HT-29 (cell line): ENCODE measurements at regions not wholly inside any gene's neighbourhood (a gene's known extent, or its start where the extent isn't known, plus 50 kb on each side); places are given as distances from the start of the nearest gene placed in this dataset.

Experiments
- DNase-seq: peaks from one replicate; pipeline ENCODE4 v3.0.0-alpha.2; 2015; ENCODE audit warnings: low spot score

DNA sequence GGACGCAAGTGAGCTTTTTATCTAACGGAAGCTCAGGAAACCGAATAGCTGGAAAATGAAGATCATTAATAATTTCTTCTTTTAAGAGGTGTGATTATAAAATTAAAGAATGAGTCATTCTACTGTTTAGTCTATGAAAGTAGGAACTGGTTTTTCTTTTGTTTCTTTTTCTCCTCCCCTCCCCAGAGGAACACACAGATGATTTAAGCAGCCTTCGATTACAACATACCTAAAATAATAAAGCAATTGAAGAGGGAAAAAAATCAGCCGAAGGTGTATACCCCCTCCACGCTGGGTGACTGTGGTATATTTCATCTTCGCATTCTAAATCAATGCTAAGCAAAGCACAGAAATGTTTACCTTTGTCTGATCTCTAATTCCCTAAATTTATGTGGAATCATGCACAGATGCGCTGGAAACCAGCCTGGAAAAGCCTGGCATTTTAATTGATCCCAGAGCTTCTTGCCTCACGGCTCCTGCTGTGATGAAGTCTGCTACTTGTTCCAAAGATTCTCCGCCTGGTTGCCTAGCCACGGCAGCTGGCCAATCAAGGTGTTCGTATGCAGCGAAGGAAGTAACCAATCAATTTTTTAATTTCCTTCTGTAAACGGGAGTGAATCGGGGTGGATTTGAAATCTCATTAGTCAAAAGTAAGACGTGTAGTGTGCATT, 133.9 kb downstream of the FANCF start:
- no peak for DNase-seq

DNA sequence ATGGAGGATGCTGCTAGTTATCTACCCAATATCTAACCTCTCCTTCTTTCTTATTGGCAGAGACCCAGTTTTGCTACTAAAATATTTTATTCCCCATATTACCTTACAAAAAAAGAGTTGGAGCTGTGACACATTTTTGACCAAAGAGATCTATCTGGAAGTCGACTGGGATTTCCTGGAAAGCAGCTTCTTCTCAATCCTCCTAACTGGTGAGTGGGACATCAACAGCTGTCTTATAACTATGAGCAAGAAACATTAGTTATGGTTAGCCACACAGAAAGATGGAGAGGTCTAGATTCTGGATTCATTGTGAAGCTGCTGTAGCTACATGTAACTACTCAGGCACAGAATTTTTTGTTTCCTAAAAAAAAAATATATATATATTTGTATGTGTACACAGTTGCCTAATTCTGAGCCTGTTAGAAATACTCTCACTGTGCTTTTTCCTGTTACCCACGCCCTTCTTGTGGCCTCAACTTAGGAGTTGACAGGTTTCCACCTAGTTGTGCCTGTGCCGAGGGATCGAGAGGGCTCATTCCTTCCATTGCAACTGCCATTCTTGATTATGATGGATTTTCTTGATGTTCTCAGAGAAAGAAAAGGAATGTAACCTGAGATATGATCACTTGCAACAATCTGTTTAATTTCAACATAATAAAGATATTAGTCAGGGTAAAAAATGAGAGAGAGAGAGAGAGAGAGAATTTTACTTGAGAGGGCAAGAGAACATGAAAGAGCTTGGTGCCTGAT, 142.0 kb downstream of the SLC17A6 start:
- no peak for DNase-seq

DNA sequence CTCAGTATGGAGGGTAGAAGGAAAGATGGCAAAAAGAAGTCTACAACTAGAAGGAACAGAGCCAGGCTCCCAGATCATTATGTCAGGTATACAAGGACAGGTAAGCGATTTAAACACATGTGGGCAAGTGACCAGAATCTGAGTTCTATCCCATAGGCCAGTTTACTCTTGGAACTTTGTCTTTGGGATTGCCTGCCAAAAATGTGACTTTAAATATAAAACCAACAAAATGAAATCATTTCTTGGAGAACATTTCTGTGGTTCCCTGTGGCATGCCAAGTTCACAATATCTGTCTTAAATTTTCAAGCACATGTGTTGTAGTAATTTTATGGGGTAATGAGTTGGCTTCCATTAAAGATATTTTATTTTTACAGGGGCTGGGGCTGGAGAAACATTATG, 141.0 kb downstream of the SLC17A6 start:
- no peak for DNase-seq

DNA sequence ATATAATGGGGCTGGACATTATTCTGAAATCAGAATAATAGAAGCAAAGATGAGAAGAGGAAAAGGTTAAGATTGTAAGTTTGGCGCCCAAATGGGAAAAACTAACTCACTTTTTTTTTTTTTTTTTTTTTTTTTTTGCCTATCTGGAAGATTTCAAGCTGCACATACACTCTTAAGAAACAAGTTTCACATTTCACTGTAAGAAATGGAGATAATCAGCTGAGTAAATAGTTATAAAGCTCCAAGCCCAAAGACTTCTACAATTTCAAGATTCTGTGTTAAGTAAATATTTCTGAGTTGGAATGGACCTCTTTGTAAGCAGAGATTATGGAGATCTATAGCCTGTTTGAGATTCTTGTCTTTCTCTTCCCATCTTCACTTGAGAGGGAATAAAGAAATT, 140.0 kb downstream of the SLC17A6 start:
- no peak for DNase-seq

DNA sequence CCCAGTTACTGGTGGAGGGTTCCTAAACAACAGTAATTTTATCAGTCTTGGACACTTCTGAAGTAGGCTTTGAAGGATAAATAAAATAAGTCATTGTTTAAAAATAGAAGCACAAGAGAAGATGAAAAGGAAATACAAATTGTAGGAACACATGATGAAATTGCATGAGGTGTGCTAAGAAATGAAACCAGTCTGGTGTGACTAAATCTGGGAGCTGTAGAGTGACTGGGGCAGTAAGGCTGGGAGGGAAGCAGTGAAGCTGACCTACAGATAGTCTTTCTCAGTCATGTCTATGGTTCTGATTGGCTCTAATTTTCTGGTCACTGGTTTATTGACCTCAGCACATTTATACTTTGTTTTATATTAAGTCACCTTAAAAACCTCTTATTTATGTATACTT, 139.1 kb downstream of the SLC17A6 start:
- DNase-seq, result no peak

DNA sequence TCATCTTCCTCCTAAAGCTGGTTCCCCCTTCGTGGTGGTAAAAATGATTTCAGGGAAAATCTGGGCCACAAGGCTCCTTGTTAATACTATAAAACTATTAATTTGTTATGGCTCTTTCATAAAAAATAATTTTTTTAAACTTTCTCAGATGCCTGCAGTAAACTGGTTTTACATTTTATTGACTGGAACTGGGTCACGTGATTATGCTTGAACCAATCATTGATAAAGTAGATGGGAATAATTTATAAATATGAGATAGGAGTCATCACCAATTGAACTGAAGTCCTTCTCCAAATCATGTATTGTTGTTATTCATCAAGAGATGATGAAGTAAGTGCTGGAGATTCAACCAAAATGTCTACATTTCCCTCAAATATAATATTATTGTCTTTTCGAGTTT, 138.4 kb downstream of the SLC17A6 start:
- no peak for DNase-seq

DNA sequence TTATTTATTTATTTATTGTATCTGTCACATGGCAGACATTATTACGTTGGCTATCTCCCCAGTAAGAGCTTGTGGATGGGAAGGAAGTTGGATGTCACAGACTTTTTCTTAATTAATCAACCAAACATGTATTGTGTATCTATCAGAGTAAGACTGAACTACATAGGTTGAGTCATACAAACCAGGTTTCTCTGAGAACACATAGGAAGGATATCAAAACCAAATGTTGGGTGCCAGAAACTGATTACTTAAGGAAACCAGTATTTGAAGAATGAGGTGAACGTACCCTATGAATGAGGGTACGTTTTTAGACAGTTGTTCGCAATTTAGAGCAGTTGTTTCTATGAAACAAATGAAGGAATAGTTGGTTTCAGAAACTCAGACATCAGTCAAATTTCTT, 136.4 kb downstream of the SLC17A6 start:
- no peak for DNase-seq

DNA sequence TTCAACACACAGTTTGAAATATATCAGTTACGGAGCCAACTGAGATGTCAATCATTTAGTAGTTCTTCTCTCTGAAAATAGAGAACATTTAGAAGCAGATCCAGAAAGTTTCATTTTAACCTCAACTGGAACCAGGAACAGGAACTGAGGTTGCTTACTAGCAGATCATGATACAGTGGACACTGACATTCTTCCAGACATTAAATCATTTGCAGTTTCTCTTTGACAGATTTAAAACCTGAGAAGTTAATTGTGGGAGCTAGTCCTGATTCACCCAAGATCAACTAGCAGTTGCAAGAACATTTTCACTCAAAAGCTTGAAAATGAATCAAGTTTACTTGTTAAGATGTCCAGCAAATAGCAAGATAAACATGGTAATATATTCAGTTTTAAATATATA, 135.4 kb downstream of the SLC17A6 start:
- DNase-seq, result no peak

DNA sequence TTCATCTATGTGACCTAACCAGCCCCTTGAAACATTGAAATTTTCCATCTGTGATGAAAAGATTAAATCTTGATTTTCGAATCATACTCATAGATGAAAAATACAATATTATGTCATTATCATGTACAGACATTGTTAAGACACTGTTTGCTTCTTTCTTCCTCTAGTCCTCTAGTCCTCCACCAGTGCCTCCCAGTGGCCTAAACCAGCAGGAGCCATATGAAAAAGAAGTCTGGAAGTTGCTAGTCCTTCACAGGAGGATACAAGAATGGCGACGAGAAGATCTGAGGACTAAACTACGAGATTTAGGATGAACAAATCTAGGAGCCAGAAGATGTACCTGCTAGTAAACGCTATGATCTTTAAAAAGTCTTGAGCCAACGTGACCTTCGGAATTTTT, 134.1 kb downstream of the SLC17A6 start:
- DNase-seq, result peak; percentile 40

DNA sequence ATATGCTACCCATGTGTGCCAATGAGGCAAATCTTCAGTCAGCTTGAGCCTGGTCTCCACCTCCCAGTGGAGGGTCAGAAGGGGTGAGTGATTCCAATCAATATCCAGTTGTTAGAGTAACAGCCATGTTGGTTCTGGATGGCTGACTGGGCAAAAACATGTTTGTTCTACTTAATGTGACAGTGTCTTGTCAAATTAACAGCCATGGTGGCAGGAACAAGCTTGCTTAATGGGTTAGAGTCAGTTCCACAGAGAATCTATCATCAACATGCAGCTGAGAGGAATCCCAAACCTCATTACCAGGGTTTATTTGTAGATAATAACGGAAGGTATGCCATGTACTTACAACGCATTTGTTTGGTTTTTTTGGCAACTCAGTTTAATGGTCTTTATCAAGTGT, 133.2 kb downstream of the SLC17A6 start:
- no peak for DNase-seq

DNA sequence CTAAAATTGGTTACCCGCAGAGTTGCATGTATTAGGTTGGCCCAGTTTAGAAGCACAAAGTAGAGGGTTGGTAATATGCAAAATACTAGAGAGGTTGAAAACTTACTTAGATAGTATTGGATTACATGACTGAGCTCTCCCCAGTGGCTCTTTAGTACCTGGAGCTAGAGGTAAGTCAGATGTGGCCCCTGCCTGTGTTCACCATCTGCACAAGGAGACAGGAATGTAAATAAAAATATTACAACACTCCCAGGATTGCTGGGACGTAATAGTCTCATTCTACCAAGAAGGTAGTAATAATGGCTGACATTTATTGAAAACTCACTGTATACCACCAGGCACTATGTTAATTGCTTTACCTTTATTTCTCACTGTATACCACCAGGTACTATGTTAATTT, 129.6 kb downstream of the SLC17A6 start:
- DNase-seq, result no peak

DNA sequence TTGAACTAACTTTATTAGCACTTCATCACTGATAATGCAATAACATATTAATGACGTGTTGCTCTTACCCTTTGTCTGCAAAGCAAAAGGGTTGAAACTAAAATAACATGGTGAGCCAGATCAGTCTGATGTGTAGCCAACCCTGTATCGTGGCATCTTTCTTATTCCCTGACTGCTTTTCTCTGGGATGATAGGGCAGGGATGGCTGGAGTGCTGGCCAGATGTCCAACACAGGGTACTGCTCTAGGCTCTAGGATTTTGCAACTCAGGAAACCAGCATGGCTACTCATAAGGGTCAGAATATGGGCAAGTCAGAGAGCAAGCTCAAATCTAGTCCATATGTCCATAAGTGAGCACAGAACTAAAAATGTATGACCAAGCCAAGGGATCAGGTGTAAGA, 129.1 kb downstream of the SLC17A6 start:
- no peak for DNase-seq

DNA sequence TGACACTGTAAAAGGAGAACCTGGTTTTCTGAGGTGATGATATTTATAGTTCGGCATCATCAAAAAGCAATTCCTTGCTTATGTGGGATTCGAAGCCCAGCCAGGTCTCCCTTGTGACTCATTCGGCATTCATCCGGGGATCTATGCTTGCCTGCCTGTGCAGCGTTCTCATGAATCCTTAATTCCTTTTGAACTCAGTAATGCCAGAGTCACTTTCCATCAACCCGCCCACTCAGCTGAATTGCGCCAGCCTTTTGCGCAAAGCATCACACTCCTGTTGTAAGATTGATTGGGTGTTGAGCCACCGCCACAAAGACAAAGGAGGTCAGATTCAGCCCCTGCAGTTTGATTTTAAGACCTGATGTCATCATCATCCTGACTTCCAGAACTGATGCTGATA, 128.6 kb downstream of the SLC17A6 start:
- DNase-seq, result no peak

DNA sequence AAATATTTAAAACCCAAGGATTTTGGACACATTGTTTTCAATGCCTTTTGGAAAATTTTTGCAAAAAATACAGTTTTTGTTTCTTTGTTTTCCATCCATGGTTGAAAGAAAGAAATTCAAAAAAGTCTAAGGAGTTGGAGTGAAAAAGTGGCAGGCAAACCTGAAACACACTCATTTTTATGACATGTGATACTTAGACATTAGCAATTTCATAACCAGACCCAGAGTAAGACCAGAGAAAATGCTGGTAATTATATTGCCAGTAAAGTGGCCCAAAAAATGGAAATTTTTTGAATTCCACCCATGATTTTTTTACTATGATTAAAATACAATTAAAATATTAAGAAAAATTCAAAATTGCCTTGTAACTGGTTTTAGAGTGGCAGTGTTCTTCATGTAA, 128.2 kb downstream of the SLC17A6 start:
- DNase-seq, result no peak

DNA sequence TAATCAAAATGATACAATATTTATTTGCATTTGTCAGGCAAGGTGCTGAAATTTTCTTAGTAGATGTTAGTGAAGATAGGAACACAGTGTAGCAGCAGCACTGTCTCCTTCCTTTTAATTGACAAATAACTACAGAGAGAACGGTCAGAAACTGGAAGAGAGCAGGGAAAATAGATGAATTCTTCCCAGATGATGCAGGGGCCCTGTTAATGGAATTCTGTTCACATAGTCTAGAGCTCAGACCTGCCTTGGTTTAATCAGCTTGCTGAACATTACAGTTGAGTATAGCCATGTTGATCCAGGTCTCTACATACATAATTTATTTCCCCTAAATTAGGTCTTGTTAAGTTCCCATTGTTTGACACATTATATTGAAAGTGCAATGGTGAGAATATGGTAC, 127.4 kb downstream of the SLC17A6 start:
- DNase-seq, result no peak

DNA sequence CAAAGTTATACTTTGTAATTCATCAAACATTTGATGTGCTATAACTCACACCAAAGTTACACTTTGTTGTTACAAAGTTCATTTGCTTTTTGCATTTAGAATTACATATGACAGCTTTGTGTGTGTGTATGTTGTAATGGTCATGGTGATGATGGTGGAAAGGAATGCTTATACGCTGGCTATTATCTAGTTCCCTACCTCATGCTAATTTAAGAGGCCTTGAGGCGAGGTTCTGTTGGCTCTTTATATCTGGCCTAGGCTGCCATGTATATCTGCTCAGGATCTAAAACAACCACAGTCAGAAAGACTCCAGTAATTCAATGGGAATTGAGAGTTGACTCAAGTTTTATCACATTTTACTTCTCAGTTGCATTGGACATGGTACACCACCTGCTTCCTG, 123.4 kb downstream of the SLC17A6 start:
- no peak for DNase-seq

DNA sequence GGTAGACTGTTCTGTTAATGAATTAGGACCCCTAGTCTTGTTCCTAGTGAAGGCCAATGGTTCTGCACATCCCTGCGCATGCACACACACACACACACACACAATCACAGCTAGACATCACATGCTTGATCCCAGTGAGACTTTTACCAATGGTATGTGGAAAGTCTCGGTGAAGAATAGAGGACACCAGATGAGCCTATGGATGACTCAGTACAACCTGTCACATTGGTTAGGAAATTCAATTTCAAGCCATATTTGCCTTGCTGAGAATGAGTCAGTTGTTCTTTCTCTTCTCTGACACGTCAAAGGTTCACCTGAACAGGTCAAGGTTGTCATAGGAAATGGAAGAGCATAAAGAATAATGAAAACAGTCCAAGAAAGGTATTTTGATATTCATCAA, 122.0 kb downstream of the SLC17A6 start:
- no peak for DNase-seq

DNA sequence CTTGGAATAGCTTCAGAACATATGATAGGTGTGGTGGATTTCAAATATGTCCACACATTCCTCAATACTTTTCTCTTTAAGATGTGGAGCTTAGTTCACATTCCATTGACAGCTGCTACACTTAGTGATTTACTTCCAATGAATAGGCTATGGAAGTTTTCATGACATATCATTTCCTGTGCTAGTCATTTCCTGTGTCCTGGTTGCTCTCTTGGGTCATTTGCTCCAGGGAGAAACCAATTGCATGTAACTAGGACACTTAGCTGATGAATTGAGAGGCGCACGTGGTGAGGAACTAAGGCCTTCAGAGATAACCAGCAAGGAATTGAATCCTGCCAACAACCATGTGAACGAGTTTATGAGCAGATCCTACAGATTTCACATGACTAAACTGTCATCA, 120.9 kb downstream of the SLC17A6 start:
- peak; percentile 1 for DNase-seq

DNA sequence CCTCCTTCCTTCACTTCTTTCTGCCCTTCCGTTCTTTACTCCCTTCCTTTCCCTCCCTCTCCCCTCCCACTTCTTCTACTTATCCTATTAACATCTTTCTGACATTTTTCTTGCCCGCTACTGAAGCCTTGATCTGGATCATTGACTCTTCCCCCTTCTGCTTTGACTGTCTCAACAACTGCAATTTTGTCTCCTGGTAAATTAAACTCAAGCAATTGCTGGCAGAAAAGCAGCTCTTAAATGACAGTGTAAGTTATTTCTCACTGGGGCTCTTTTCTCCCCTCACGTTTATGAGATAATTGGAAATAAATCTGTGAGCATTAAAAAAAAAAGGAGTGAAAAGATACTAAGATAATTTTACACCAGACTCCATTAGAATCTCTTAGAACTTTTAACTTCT, 120.0 kb downstream of the SLC17A6 start:
- no peak for DNase-seq

DNA sequence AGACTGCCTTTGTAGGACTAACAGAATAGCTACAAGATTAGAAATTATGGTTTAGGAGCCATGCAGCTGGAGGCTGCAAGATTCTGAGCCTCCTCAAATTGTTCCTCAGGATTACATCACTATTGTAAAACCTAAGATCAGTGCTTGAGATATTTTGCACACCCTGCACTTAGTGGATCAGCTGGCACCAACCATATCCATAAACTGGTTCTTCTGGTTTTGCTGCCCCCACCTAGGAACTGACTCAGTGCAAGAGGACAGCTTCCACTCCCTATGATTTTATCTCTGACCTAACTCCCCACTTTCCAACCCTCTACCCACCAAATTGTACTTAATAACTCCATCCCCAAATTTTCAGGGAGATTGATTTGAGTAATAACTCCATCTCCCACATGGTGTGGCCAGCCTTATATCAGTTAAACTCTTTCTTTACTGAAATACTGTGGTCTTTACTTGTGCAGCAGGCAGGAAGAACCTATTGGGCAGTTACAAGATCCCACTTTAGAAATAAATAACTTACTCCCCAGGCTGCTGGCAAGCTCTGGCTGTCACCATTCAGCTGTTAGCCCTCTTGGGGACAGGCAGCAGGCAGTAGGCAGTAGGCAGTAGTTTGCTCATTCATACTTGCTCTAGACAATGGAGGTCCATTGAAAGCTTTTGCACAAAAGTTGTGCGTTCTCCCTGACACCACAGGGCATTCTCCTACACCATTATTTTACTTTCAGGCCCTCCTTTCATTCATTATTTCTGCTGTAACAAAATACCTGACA, 119.0 kb downstream of the SLC17A6 start:
- peak; percentile 82 for DNase-seq

DNA sequence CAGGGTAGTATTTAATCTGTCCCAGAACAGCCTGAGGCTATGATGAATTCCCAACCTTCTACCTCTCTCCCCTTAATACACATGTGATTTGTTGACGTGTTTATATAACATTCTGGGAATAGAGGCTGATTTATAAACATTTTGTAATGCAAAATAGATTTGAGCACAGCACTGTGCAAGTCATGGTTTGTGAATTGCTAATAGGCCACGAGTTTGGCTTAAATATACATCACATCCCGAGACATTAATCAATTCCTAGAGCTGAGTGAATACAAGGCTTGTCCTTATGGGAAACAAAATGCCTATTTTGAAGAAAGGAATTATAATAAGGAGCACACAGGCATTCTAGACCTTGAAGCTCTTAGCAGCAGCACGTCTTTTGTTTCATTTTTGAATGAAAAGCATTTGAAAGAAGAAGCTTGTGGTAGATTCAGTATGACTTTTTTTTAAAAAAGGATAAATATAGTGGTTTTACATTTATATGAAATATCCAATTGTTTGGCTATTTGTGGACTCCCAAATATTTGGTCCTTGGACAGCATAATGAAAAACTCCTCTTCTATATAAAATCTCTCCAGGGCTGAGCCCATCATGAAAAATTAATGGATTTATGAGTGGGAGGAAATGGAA, 116.4 kb downstream of the SLC17A6 start:
- DNase-seq, result no peak

DNA sequence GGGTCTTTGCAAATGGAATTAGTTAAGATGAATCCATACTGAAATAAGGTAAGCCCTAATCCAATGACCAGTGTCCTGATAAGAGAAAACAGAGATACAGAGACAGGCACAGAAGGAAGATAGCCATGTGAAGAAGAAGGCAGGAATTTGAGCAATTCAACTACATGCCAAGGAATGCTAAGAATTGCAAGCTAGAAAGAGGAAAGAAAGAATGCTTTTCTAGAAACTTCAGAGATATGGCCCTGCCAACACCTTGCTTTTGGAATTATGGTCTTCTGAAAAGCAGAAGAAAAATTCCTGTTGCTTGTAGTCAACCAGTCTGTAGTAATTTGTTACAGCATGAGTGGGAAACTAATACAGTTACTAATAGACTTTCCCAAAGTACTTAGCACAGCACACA, 111.3 kb downstream of the SLC17A6 start:
- DNase-seq, result no peak
